22Rv1 (cell line): ENCODE measurements at regions not wholly inside any gene's neighbourhood (a gene's known extent, or its start where the extent isn't known, plus 50 kb on each side); places are given as distances from the start of the nearest gene placed in this dataset.
"Not testable (repeated sequence)": the region's sequence is repeated elsewhere in the genome, so short reads cannot be mapped to it uniquely, and the experiment has no call there.

ENCODE experiments used
- H3K27ac ChIP-seq: fragments of 450-650 bp; 2 replicates; pipeline ENCODE4 v1.5.1; 2017
- CTCF ChIP-seq: fragments of 450-650 bp; IDR thresholded peaks from 2 replicates; pipeline ENCODE4 v1.5.1; 2017; ENCODE audit warnings: mild to moderate bottlenecking
- ZFX ChIP-seq: fragments of 450-650 bp; IDR thresholded peaks from 2 replicates; pipeline ENCODE4 v1.6.1; 2017; ENCODE audit warnings: antibody characterized with exemption, borderline replicate concordance

DNA sequence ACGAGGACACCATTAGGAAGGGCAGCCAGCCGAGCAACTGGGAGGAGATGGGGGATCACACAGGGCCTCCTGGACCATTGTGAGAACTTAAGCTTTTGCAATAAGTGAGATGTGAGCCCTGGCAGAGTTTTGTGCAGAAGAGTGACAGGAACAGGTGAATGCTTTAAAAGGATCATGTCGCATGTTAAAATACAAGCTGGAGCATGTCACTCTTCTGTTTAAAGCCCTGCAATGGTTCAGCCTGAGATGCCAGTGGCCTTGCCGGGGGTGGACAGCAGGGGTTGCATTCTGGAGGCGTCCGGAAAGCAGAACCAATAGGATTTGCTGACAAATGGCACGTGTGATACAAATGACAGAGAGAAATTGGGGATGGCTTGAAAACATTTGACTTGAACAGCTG lies 137.5 kb upstream of the RFLNA start:
- no peak overlapping the region for H3K27ac ChIP-seq
- no peak for TF ChIP-seq CTCF
- no peak for TF ChIP-seq ZFX

- no peak overlapping the region for H3K27ac ChIP-seq
- no peak for TF ChIP-seq ZFX
- no peak for TF ChIP-seq CTCF
Observed at GRCh38 chr12:124159655-124160054, 135.2 kb upstream of the RFLNA start.

DNA sequence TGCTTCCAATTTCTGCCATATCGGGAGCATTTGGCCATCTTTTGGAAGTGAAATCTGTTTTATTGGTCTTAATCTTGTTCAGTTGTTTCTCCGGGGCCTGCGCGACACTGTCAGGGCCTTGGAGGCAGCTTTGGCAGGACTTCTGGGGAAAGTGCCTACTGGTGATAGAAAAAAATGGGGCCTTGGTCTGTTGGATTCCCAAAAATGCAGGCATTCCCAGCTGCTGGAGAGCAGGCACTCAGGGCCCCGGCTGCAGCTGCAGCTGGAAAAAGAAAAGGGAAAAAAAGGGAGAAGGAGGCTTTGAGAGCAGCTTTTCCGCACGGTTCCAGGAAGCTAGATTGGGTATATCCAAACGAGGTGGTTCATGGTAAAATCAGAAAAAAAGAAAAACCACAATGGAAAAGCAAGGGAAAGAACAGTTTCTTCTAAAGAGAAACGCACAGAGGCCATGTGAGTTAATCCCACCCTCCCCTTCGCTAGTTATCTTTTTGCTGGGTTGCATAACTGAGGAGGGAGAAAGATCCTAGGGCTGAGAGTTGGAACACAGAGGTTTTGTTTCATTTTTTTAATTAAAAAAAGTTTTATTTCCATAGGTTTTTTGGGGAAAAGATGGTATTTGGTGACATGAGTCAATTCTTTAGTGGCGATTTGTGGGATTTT lies 134.7 kb upstream of the RFLNA start:
- TF ChIP-seq CTCF (no peak), ZFX (no peak)
- H3K27ac ChIP-seq = no peak overlapping the region

- H3K27ac ChIP-seq = not testable (repeated sequence)
Observed at GRCh38 chr12:124161402-124161801, 133.5 kb upstream of the RFLNA start.

DNA sequence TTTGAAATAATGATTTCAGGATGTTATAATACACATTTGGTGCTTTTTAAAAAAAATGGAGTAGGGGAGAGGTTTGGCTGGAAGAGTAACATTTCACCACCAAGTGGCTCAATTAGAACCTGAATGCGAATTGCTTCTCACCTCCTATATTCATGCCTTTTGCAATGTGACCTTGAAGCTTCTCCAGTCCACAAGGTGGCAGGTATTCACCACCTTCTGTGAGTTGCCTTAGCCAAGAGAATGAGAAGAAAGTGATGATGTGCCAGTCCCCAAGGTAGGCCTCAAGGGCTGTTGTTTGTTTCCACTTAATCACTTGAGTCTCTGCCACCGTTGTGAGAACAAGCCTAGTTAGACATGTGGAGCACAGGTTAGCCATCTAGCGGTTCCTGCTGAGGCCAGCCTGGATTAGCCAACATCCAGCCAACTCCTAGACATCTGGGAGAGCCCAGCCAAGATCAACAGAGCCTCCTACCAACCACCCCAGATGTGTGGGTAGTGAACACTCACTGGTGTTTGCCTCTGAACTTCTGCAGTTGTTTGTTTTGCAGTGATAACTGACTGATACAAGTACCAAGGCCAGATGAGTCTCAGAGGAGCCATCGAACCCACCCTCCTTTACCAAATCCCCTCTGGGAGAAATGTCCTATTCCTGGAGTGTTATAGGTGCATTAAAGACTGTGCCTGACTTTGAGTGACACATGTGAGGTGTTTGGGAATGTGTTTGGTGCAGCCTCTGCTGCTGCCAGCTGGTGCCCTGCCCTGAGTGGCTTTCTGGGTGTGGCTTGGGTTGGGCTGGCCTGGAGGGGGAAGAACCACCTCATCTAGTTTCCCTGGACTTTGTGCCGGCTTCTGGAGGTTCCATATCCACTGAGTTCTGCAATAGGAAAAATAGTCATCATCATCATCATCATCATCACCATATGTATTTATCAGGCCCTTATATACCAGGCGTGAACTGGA lies 132.5 kb upstream of the RFLNA start:
- H3K27ac ChIP-seq = no peak overlapping the region
- TF ChIP-seq ZFX = no peak
- TF ChIP-seq CTCF = peak; percentile 28

DNA sequence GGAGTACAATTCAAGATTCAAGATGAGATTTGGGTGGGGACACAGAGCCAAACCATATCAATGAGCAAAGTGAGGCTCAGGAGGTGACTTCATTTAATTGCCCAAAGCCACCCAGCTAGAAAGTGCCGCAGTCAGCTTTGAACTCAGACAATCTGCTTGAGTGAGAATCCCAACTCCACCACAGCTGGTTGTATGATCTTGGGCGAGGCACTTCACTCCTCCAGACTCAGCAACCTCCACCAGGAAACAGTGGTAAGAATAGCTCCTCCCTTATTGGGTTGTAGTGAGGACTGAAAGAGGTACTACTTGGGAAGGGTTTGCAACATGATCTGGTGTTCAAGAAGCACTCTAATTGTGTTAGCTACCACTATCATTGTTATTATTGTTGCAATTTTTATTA lies 129.2 kb upstream of the RFLNA start:
- no peak overlapping the region for H3K27ac ChIP-seq
- TF ChIP-seq ZFX (no peak), CTCF (no peak)

- no peak overlapping the region for H3K27ac ChIP-seq
- TF ChIP-seq CTCF (no peak), ZFX (no peak)
Observed at GRCh38 chr12:124167141-124167540, 127.8 kb upstream of the RFLNA start.
